ENCODE measurements at regions not wholly inside any gene's neighbourhood (a gene's known extent, or its start where the extent isn't known, plus 50 kb on each side); places are given as distances from the start of the nearest gene placed in this dataset.

DNA sequence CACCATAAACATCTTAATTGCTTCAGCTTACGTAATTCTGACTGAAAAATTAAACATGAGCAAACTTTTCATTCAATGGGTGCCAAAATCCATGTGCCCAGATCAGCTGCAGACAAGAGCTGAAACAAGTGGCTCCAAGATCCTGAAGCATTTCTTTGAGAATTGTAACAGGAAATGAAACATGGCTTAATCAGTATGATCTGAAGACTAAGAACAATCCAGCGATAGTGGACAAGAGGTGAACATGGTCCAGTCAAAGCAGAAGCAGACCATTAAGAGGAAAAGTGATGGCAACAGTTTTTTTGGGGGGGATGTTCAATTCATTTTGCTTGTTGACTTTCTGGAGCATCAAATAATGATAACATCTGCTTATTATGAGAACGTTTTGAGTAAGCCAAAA lies 1964.5 kb upstream of the RAG2 start:
- no peaks in the 10 kb centered on the region for H3K9me2 ChIP-seq (replicated peaks; ENCODE audit: insufficient read depth, low read length)
- no peak overlapping the region for H3K4me2 ChIP-seq (ENCODE audit: low read depth, low read length, poor library complexity, severe bottlenecking)
- H4K20me1 ChIP-seq (ENCODE audit: insufficient read depth, low read depth, low read length), result no peaks in the 10 kb centered on the region
- H3K9ac ChIP-seq (ENCODE audit: low read length), result no peak overlapping the region
- H2AFZ ChIP-seq (ENCODE audit: low read length), result no peak overlapping the region
- no peak overlapping the region for H3K4me3 ChIP-seq (ENCODE audit: low read length)
- no peaks in the 10 kb centered on the region for H3K27me3 ChIP-seq (ENCODE audit: low read length)
- no peaks in the 10 kb centered on the region for H3K79me2 ChIP-seq (ENCODE audit: low read length)
- no peaks in the 10 kb centered on the region for H3K36me3 ChIP-seq (ENCODE audit: insufficient read depth, low read length)
- no peaks in the 10 kb centered on the region for H3K4me1 ChIP-seq (ENCODE audit: low read length)
- DNase-seq, result no peak
- peaks cover 29% of the 10 kb centered on the region for H3K9me3 ChIP-seq (ENCODE audit: low read length)
- no peak overlapping the region for H3K27ac ChIP-seq (ENCODE audit: low read length)

- no peak overlapping the region for H3K9ac ChIP-seq (ENCODE audit: low read length)
- H3K27me3 ChIP-seq (ENCODE audit: low read length), result no peaks in the 10 kb centered on the region
- no peaks in the 10 kb centered on the region for H3K4me1 ChIP-seq (ENCODE audit: low read length)
- no peak overlapping the region for H2AFZ ChIP-seq (ENCODE audit: low read length)
- no peaks in the 10 kb centered on the region for H3K9me2 ChIP-seq (replicated peaks; ENCODE audit: insufficient read depth, low read length)
- no peak overlapping the region for H3K27ac ChIP-seq (ENCODE audit: low read length)
- no peaks in the 10 kb centered on the region for H4K20me1 ChIP-seq (ENCODE audit: insufficient read depth, low read depth, low read length)
- H3K36me3 ChIP-seq (ENCODE audit: insufficient read depth, low read length), result no peaks in the 10 kb centered on the region
- DNase-seq, result no peak
- H3K4me2 ChIP-seq (ENCODE audit: low read depth, low read length, poor library complexity, severe bottlenecking), result no peak overlapping the region
- H3K9me3 ChIP-seq (ENCODE audit: low read length), result peaks cover 21% of the 10 kb centered on the region
- H3K79me2 ChIP-seq (ENCODE audit: low read length), result no peaks in the 10 kb centered on the region
- H3K4me3 ChIP-seq (ENCODE audit: low read length), result no peak overlapping the region
These were observed 1955.1 kb upstream of the RAG2 start for GRCh38 chr11:38553148-38553547.

- H3K4me2 ChIP-seq (ENCODE audit: low read depth, low read length, poor library complexity, severe bottlenecking), result no peak overlapping the region
- DNase-seq, result no peak
- no peak overlapping the region for H2AFZ ChIP-seq (ENCODE audit: low read length)
- H3K27me3 ChIP-seq (ENCODE audit: low read length), result no peaks in the 10 kb centered on the region
- no peaks in the 10 kb centered on the region for H3K9me2 ChIP-seq (replicated peaks; ENCODE audit: insufficient read depth, low read length)
- no peaks in the 10 kb centered on the region for H4K20me1 ChIP-seq (ENCODE audit: insufficient read depth, low read depth, low read length)
- H3K36me3 ChIP-seq (ENCODE audit: insufficient read depth, low read length), result no peaks in the 10 kb centered on the region
- no peaks in the 10 kb centered on the region for H3K79me2 ChIP-seq (ENCODE audit: low read length)
- H3K4me3 ChIP-seq (ENCODE audit: low read length), result no peak overlapping the region
- peaks cover 8% of the 10 kb centered on the region for H3K9me3 ChIP-seq (ENCODE audit: low read length)
- no peaks in the 10 kb centered on the region for H3K4me1 ChIP-seq (ENCODE audit: low read length)
- no peak overlapping the region for H3K27ac ChIP-seq (ENCODE audit: low read length)
- no peak overlapping the region for H3K9ac ChIP-seq (ENCODE audit: low read length)
These were observed 1949.4 kb upstream of the RAG2 start for GRCh38 chr11:38547462-38547861.

- DNase-seq, result no peak
- no peaks in the 10 kb centered on the region for H3K9me2 ChIP-seq (replicated peaks; ENCODE audit: insufficient read depth, low read length)
- H3K9ac ChIP-seq (ENCODE audit: low read length), result no peak overlapping the region
- H3K36me3 ChIP-seq (ENCODE audit: insufficient read depth, low read length), result no peaks in the 10 kb centered on the region
- H3K4me3 ChIP-seq (ENCODE audit: low read length), result no peak overlapping the region
- H2AFZ ChIP-seq (ENCODE audit: low read length), result no peak overlapping the region
- no peaks in the 10 kb centered on the region for H3K79me2 ChIP-seq (ENCODE audit: low read length)
- no peaks in the 10 kb centered on the region; the same call in 1 of the 2 replicates for H3K9me3 ChIP-seq (ENCODE audit: low read length)
- H4K20me1 ChIP-seq (ENCODE audit: insufficient read depth, low read depth, low read length), result no peaks in the 10 kb centered on the region
- no peaks in the 10 kb centered on the region for H3K4me1 ChIP-seq (ENCODE audit: low read length)
- H3K27me3 ChIP-seq (ENCODE audit: low read length), result no peaks in the 10 kb centered on the region
- no peak overlapping the region for H3K27ac ChIP-seq (ENCODE audit: low read length)
- no peak overlapping the region for H3K4me2 ChIP-seq (ENCODE audit: low read depth, low read length, poor library complexity, severe bottlenecking)
These were observed 1946.0 kb upstream of the RAG2 start for GRCh38 chr11:38543986-38544385.

GRCh38 chr11:38543311-38543710 lies 1945.3 kb upstream of the RAG2 start:
- H4K20me1 ChIP-seq (ENCODE audit: insufficient read depth, low read depth, low read length), result no peaks in the 10 kb centered on the region
- H3K4me3 ChIP-seq (ENCODE audit: low read length), result no peak overlapping the region
- H3K9me2 ChIP-seq (replicated peaks; ENCODE audit: insufficient read depth, low read length), result no peaks in the 10 kb centered on the region
- H3K4me2 ChIP-seq (ENCODE audit: low read depth, low read length, poor library complexity, severe bottlenecking), result no peak overlapping the region
- no peak for DNase-seq
- no peak overlapping the region for H2AFZ ChIP-seq (ENCODE audit: low read length)
- H3K36me3 ChIP-seq (ENCODE audit: insufficient read depth, low read length), result no peaks in the 10 kb centered on the region
- no peak overlapping the region for H3K9ac ChIP-seq (ENCODE audit: low read length)
- H3K27ac ChIP-seq (ENCODE audit: low read length), result no peak overlapping the region
- no peaks in the 10 kb centered on the region for H3K27me3 ChIP-seq (ENCODE audit: low read length)
- no peaks in the 10 kb centered on the region for H3K4me1 ChIP-seq (ENCODE audit: low read length)
- no peaks in the 10 kb centered on the region for H3K79me2 ChIP-seq (ENCODE audit: low read length)
- H3K9me3 ChIP-seq (ENCODE audit: low read length), result no peaks in the 10 kb centered on the region; the same call in 1 of the 2 replicates

DNA sequence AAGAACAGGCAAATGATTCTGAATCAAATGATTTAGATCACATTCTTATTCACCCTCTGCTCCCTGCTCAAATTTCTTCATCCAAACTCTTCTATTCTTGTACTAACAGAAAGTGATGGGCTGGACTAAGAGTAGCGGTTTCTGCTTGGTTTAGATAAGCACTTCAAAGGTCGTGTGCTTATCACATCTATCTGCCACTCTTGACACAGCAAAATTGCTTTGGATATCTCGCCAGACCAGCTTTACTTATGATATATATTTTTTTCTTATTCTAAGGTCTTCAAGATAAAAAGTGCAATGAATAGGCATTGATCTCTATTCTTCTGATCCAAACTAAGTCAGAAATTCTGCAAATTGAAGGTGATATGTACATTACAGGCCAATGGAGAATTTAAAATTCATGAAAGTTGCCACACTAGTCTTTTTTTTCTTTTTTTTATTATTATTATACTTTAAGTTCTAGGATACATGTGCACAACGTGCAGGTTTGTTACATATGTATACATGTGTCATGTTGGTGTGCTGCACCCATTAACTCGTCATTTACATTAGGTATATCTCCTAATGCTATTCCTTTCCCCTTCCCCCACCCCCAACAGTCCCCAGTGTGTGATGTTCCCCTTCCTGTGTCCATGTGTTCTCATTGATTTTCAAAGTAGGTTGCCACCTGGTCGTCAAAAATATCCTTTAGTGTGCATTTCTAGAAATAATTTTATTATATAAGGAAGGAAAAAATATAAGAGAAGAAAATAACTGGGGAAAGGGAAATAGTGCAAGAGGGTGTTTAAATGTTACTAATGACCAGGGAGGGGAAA lies 1941.0 kb upstream of the RAG2 start:
- DNase-seq, result no peak
- H3K79me2 ChIP-seq (ENCODE audit: low read length), result no peaks in the 10 kb centered on the region
- H3K9me2 ChIP-seq (replicated peaks; ENCODE audit: insufficient read depth, low read length), result no peaks in the 10 kb centered on the region
- no peak overlapping the region for H2AFZ ChIP-seq (ENCODE audit: low read length)
- no peaks in the 10 kb centered on the region for H4K20me1 ChIP-seq (ENCODE audit: insufficient read depth, low read depth, low read length)
- no peaks in the 10 kb centered on the region for H3K4me1 ChIP-seq (ENCODE audit: low read length)
- no peak overlapping the region for H3K9ac ChIP-seq (ENCODE audit: low read length)
- no peak overlapping the region for H3K27ac ChIP-seq (ENCODE audit: low read length)
- no peak overlapping the region for H3K4me3 ChIP-seq (ENCODE audit: low read length)
- no peaks in the 10 kb centered on the region for H3K27me3 ChIP-seq (ENCODE audit: low read length)
- no peaks in the 10 kb centered on the region for H3K36me3 ChIP-seq (ENCODE audit: insufficient read depth, low read length)
- H3K9me3 ChIP-seq (ENCODE audit: low read length), result peaks cover 2% of the 10 kb centered on the region; the same call in 1 of the 2 replicates
- no peak overlapping the region for H3K4me2 ChIP-seq (ENCODE audit: low read depth, low read length, poor library complexity, severe bottlenecking)

DNA sequence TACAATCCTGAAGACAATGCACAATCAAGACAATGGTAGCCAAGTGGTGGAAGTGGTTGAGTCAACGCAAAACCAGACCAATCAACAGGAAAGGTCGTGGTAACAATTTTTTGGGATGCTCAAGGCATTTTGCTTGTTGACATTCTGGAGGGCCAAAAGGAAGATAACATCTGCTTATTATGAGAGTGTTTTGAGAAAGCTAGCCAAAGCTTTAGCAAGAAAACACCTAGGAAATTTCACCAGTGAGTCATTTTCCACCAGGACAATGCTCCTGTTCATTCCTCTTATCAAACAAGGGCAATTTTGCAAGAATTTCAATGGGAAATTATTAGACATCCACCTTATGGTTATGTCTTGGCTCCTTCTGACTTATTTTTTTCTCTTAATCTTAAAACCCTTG lies 1932.2 kb upstream of the RAG2 start:
- Histone ChIP-seq H3K27ac (ENCODE audit: low read length) (no peak overlapping the region), H3K9ac (ENCODE audit: low read length) (no peak overlapping the region), H3K4me1 (ENCODE audit: low read length) (no peaks in the 10 kb centered on the region), H3K79me2 (ENCODE audit: low read length) (no peaks in the 10 kb centered on the region), H3K4me3 (ENCODE audit: low read length) (no peak overlapping the region), H3K9me3 (ENCODE audit: low read length) (peaks cover 20% of the 10 kb centered on the region), H3K27me3 (ENCODE audit: low read length) (no peaks in the 10 kb centered on the region), H3K36me3 (ENCODE audit: insufficient read depth, low read length) (no peaks in the 10 kb centered on the region), H2AFZ (ENCODE audit: low read length) (no peak overlapping the region), H3K4me2 (ENCODE audit: low read depth, low read length, poor library complexity, severe bottlenecking) (no peak overlapping the region), H4K20me1 (ENCODE audit: insufficient read depth, low read depth, low read length) (no peaks in the 10 kb centered on the region), H3K9me2 (replicated peaks; ENCODE audit: insufficient read depth, low read length) (no peaks in the 10 kb centered on the region)
- DNase-seq, result no peak

DNA sequence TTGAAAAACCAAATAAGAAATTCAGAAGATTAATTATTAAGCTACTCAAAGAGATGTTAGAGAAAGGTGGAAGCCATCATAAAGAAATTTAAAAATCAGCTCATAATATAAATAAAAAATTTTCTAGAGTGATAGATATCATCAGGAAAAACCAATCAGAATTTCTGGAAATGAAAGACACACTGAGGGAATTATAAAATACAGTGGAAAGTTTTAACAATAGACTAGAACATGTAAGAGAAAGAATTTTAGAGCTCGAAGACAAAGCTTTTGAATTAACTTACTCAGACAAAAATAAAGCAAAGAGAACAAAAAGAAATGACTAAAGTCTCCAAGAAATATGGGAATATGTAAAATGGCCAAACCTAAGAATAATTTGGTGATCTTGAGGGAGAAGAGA lies 1926.9 kb upstream of the RAG2 start:
- Histone ChIP-seq H3K27me3 (ENCODE audit: low read length) (no peaks in the 10 kb centered on the region), H3K36me3 (ENCODE audit: insufficient read depth, low read length) (no peaks in the 10 kb centered on the region), H4K20me1 (ENCODE audit: insufficient read depth, low read depth, low read length) (no peaks in the 10 kb centered on the region), H3K9me3 (ENCODE audit: low read length) (peaks cover 14% of the 10 kb centered on the region), H3K27ac (ENCODE audit: low read length) (no peak overlapping the region), H3K4me2 (ENCODE audit: low read depth, low read length, poor library complexity, severe bottlenecking) (no peak overlapping the region), H3K4me3 (ENCODE audit: low read length) (no peak overlapping the region), H3K4me1 (ENCODE audit: low read length) (no peaks in the 10 kb centered on the region), H3K9me2 (replicated peaks; ENCODE audit: insufficient read depth, low read length) (no peaks in the 10 kb centered on the region), H3K9ac (ENCODE audit: low read length) (no peak overlapping the region), H2AFZ (ENCODE audit: low read length) (no peak overlapping the region), H3K79me2 (ENCODE audit: low read length) (no peaks in the 10 kb centered on the region)
- DNase-seq, result no peak
